BLaER1 (cell line): ENCODE measurements at regions not wholly inside any gene's neighbourhood (a gene's known extent, or its start where the extent isn't known, plus 50 kb on each side); places are given as distances from the start of the nearest gene placed in this dataset.
A peak's percentile ranks its signal among the peaks of the same experiment; 100 is the strongest.

Source experiments
- H3K27ac ChIP-seq: shearing (Covaris generic); formaldehyde crosslinking; 2 replicates; pipeline ENCODE4 v1.8.1; 2022
- H3K27me3 ChIP-seq: shearing (Covaris generic); formaldehyde crosslinking; 2 replicates; pipeline ENCODE4 v1.8.1; 2022
- H3K36me3 ChIP-seq: shearing (Covaris generic); formaldehyde crosslinking; 2 replicates; pipeline ENCODE4 v1.8.1; 2022
- H3K4me1 ChIP-seq: shearing (Covaris generic); formaldehyde crosslinking; 2 replicates; pipeline ENCODE4 v1.8.1; 2022
- H3K4me2 ChIP-seq: shearing (Covaris generic); formaldehyde crosslinking; 2 replicates; pipeline ENCODE4 v1.8.1; 2022
- H3K4me3 ChIP-seq: shearing (Covaris generic); formaldehyde crosslinking; 2 replicates; pipeline ENCODE4 v1.8.1; 2022
- H3K9ac ChIP-seq: shearing (Covaris generic); formaldehyde crosslinking; 2 replicates; pipeline ENCODE4 v1.8.1; 2022
- H3K9me3 ChIP-seq: shearing (Covaris generic); formaldehyde crosslinking; 2 replicates; pipeline ENCODE4 v1.8.1; 2022
- H4K20me1 ChIP-seq: shearing (Covaris generic); formaldehyde crosslinking; 2 replicates; pipeline ENCODE4 v1.8.1; 2022
- Cebpa-rat ChIP-seq: shearing (Covaris generic); IDR thresholded peaks from 2 replicates; pipeline ENCODE4 v1.8.1; 2022

GRCh38 chr18:46378864-46379207 is 274.7 kb downstream of the HAUS1 start:
- no peak for TF ChIP-seq Cebpa-rat
- Histone ChIP-seq H3K27ac (no peak overlapping the region), H3K9me3 (no peaks in the 10 kb centered on the region), H3K4me1 (no peaks in the 10 kb centered on the region), H3K27me3 (no peaks in the 10 kb centered on the region), H4K20me1 (peaks cover 96% of the 10 kb centered on the region), H3K4me2 (no peak overlapping the region), H3K4me3 (no peak overlapping the region), H3K36me3 (peaks cover 66% of the 10 kb centered on the region), H3K9ac (no peak overlapping the region)

GRCh38 chr18:46379323-46379950 is 275.3 kb downstream of the HAUS1 start:
- H3K4me1 ChIP-seq = peaks cover 2% of the 10 kb centered on the region; the same call in 1 of the 2 replicates
- TF ChIP-seq Cebpa-rat = no peak
- H3K4me2 ChIP-seq = no peak overlapping the region
- H4K20me1 ChIP-seq = peaks cover 96% of the 10 kb centered on the region
- H3K36me3 ChIP-seq = peaks cover 72% of the 10 kb centered on the region
- no peak overlapping the region for H3K4me3 ChIP-seq
- H3K27me3 ChIP-seq = no peaks in the 10 kb centered on the region
- no peak overlapping the region for H3K27ac ChIP-seq
- no peaks in the 10 kb centered on the region for H3K9me3 ChIP-seq
- no peak overlapping the region for H3K9ac ChIP-seq

GRCh38 chr18:46385124-46385523 is 271.9 kb downstream of the LOXHD1 start:
- Histone ChIP-seq H3K27ac (no peak overlapping the region), H3K27me3 (no peaks in the 10 kb centered on the region)
- no peak for TF ChIP-seq Cebpa-rat

GRCh38 chr18:46386788-46387187 is 270.2 kb downstream of the LOXHD1 start:
- no peak overlapping the region for H3K27ac ChIP-seq

More at GRCh38 chr18:46385124-46385523, 271.9 kb downstream of the LOXHD1 start:
- Histone ChIP-seq H4K20me1 (peaks cover 96% of the 10 kb centered on the region), H3K4me2 (no peak overlapping the region), H3K9ac (no peak overlapping the region), H3K9me3 (no peaks in the 10 kb centered on the region), H3K4me3 (no peak overlapping the region), H3K36me3 (peaks cover 66% of the 10 kb centered on the region), H3K4me1 (peaks cover 9% of the 10 kb centered on the region; the same call in 1 of the 2 replicates)

GRCh38 chr18:46387441-46388131 is 269.4 kb downstream of the LOXHD1 start:
- peaks cover 13% of the 10 kb centered on the region for H3K4me1 ChIP-seq
- no peaks in the 10 kb centered on the region for H3K9me3 ChIP-seq
- H3K4me3 ChIP-seq = no peak overlapping the region
- H3K27ac ChIP-seq = no peak overlapping the region
- H4K20me1 ChIP-seq = peaks cover 94% of the 10 kb centered on the region
- H3K4me2 ChIP-seq = no peak overlapping the region
- peaks cover 67% of the 10 kb centered on the region for H3K36me3 ChIP-seq
- H3K9ac ChIP-seq = no peak overlapping the region
- no peaks in the 10 kb centered on the region for H3K27me3 ChIP-seq
- no peak for TF ChIP-seq Cebpa-rat

More at GRCh38 chr18:46386788-46387187, 270.2 kb downstream of the LOXHD1 start:
- no peak overlapping the region for H3K4me2 ChIP-seq
- TF ChIP-seq Cebpa-rat = no peak
- peaks cover 94% of the 10 kb centered on the region for H4K20me1 ChIP-seq
- H3K9ac ChIP-seq = no peak overlapping the region
- no peaks in the 10 kb centered on the region for H3K27me3 ChIP-seq
- peaks cover 66% of the 10 kb centered on the region for H3K36me3 ChIP-seq
- H3K4me3 ChIP-seq = no peak overlapping the region
- H3K4me1 ChIP-seq = peaks cover 9% of the 10 kb centered on the region; the same call in 1 of the 2 replicates
- H3K9me3 ChIP-seq = no peaks in the 10 kb centered on the region

GRCh38 chr18:46388286-46388685 is 268.7 kb downstream of the LOXHD1 start:
- Histone ChIP-seq H3K9ac (no peak overlapping the region), H3K36me3 (peaks cover 70% of the 10 kb centered on the region), H3K4me1 (peaks cover 20% of the 10 kb centered on the region), H3K9me3 (no peaks in the 10 kb centered on the region), H4K20me1 (peaks cover 95% of the 10 kb centered on the region), H3K27ac (no peak overlapping the region), H3K4me3 (no peak overlapping the region), H3K27me3 (no peaks in the 10 kb centered on the region), H3K4me2 (no peak overlapping the region)
- TF ChIP-seq Cebpa-rat = no peak

- Histone ChIP-seq H4K20me1 (peaks cover 97% of the 10 kb centered on the region), H3K4me1 (peaks cover 43% of the 10 kb centered on the region), H3K4me3 (no peak overlapping the region), H3K36me3 (peaks cover 71% of the 10 kb centered on the region), H3K9ac (no peak overlapping the region), H3K9me3 (no peaks in the 10 kb centered on the region), H3K4me2 (no peak overlapping the region), H3K27me3 (no peaks in the 10 kb centered on the region), H3K27ac (no peak overlapping the region)
- TF ChIP-seq Cebpa-rat = no peak
Measured at GRCh38 chr18:46392576-46392975, 264.4 kb downstream of the LOXHD1 start.

GRCh38 chr18:46393230-46393629 is 263.8 kb downstream of the LOXHD1 start:
- H3K36me3 ChIP-seq = peaks cover 66% of the 10 kb centered on the region
- H4K20me1 ChIP-seq = peaks cover 97% of the 10 kb centered on the region
- peaks cover 50% of the 10 kb centered on the region for H3K4me1 ChIP-seq
- peak overlapping the region; percentile 33 for H3K4me2 ChIP-seq
- H3K9ac ChIP-seq = no peak overlapping the region
- no peak overlapping the region for H3K27ac ChIP-seq
- no peaks in the 10 kb centered on the region for H3K27me3 ChIP-seq
- TF ChIP-seq Cebpa-rat = no peak
- no peaks in the 10 kb centered on the region for H3K9me3 ChIP-seq
- H3K4me3 ChIP-seq = no peak overlapping the region

- Histone ChIP-seq H3K9ac (no peak overlapping the region), H3K36me3 (peaks cover 59% of the 10 kb centered on the region), H3K4me1 (peaks cover 57% of the 10 kb centered on the region), H3K4me3 (no peak overlapping the region), H3K4me2 (peak overlapping the region; percentile 33), H3K27ac (no peak overlapping the region), H3K9me3 (no peaks in the 10 kb centered on the region), H4K20me1 (peaks cover 97% of the 10 kb centered on the region), H3K27me3 (no peaks in the 10 kb centered on the region)
- no peak for TF ChIP-seq Cebpa-rat
Measured at GRCh38 chr18:46393961-46394360, 263.1 kb downstream of the LOXHD1 start.

- H3K36me3 ChIP-seq = peaks cover 41% of the 10 kb centered on the region
- no peaks in the 10 kb centered on the region for H3K9me3 ChIP-seq
- peaks cover 99% of the 10 kb centered on the region for H4K20me1 ChIP-seq
- no peak for TF ChIP-seq Cebpa-rat
- no peak overlapping the region for H3K9ac ChIP-seq
- peaks cover 75% of the 10 kb centered on the region for H3K4me1 ChIP-seq
- H3K27me3 ChIP-seq = no peaks in the 10 kb centered on the region
- no peak overlapping the region for H3K27ac ChIP-seq
- no peak overlapping the region for H3K4me3 ChIP-seq
- no peak overlapping the region for H3K4me2 ChIP-seq
Measured at GRCh38 chr18:46395795-46396194, 261.2 kb downstream of the LOXHD1 start.
